H1 (cell line): ENCODE measurements at regions not wholly inside any gene's neighbourhood (a gene's known extent, or its start where the extent isn't known, plus 50 kb on each side); places are given as distances from the start of the nearest gene placed in this dataset.

ENCODE experiments used
- CTCF ChIA-PET: fragments of 300-600 bp; sonication (Branson Sonifier 250); formaldehyde crosslinking; loops from one replicate; lab custom pipeline; 2021; ENCODE audit not compliant: partially characterized antibody; lab: Charles Lee
- POLR2A ChIA-PET: fragments of 300-600 bp; sonication (Branson Sonifier 250); formaldehyde crosslinking; loops from one replicate; lab custom pipeline; 2021; ENCODE audit warnings: inconsistent platforms; ENCODE audit not compliant: partially characterized antibody; lab: Charles Lee
- DNase-seq, 2 experiments: peaks; one replicate each; pipeline versions ENCODE4 v3.0.0 to v3.0.0-alpha.2; 2010 to 2022; ENCODE audit warnings: low spot score in 2 of 2, low read depth in 1 of 2, mixed read lengths in 1 of 2
- FAIRE-seq: peaks from 2 replicates; lab custom pipeline; 2011; peaks lifted over from hg19 to GRCh38; lab: Jason Lieb, UNC
- H2AFZ ChIP-seq: 2 replicates; pipeline ENCODE4 v1.8.1; 2012; ENCODE audit warnings: low read length, inconsistent platforms
- H2AK5ac ChIP-seq: 2 replicates; pipeline ENCODE4 v1.6.1; 2013; ENCODE audit warnings: low read depth, low read length
- H2BK120ac ChIP-seq: replicated peaks from 2 replicates; pipeline ENCODE3; 2013; ENCODE audit warnings: low read depth, low read length, inconsistent platforms
- H2BK12ac ChIP-seq: 2 replicates; pipeline ENCODE4 v1.6.1; 2013; ENCODE audit warnings: low read depth, low read length
- H2BK15ac ChIP-seq: 2 replicates; pipeline ENCODE4 v1.6.1; 2013; ENCODE audit warnings: low read length
- H2BK20ac ChIP-seq: 2 replicates; pipeline ENCODE4 v1.6.1; 2013; ENCODE audit warnings: low read length
- H2BK5ac ChIP-seq: 2 replicates; pipeline ENCODE4 v1.6.1; 2013; ENCODE audit warnings: low read depth, low read length
- H3K14ac ChIP-seq: 2 replicates; pipeline ENCODE4 v1.6.1; 2013; ENCODE audit warnings: inconsistent platforms; ENCODE audit not compliant: insufficient read length
- H3K18ac ChIP-seq: 2 replicates; pipeline ENCODE4 v1.6.1; 2013; ENCODE audit warnings: low read length; ENCODE audit errors: extremely low read depth
- H3K23ac ChIP-seq: 2 replicates; pipeline ENCODE4 v1.6.1; 2013; ENCODE audit warnings: inconsistent platforms; ENCODE audit not compliant: insufficient read length
- H3K23me2 ChIP-seq: 2 replicates; pipeline ENCODE4 v1.6.1; 2013; ENCODE audit warnings: low read depth, low read length
- H3K27ac ChIP-seq: 2 replicates; pipeline ENCODE4 v1.6.1; 2011; ENCODE audit warnings: low read depth, low read length, inconsistent platforms
- H3K27me3 ChIP-seq, 4 experiments: replicated peaks in 1 of 4; 1 replicate in 1 of 4; 2 replicates in 3 of 4; pipeline versions ENCODE4 v1.6.1 to v1.8.1; 2011 to 2013; ENCODE audit warnings: low read length in 3 of 4, mild to moderate bottlenecking in 3 of 4, inconsistent platforms in 2 of 4, mixed read lengths in 2 of 4, moderate library complexity in 1 of 4; ENCODE audit not compliant: control insufficient read depth in 3 of 4, insufficient read depth in 3 of 4; ENCODE audit errors: extremely low read depth in 1 of 4
- H3K36me3 ChIP-seq, 4 experiments: 2 replicates each; pipeline versions ENCODE4 v1.6.1 to v1.8.1; 2011 to 2013; ENCODE audit warnings: mild to moderate bottlenecking in 4 of 4, low read length in 3 of 4, moderate library complexity in 2 of 4, control low read depth in 1 of 4, inconsistent platforms in 1 of 4; ENCODE audit not compliant: insufficient read depth in 4 of 4, control insufficient read depth in 2 of 4
- H3K4ac ChIP-seq: replicated peaks from 2 replicates; pipeline ENCODE3; 2013; ENCODE audit warnings: low read length, low read depth, mixed read lengths, inconsistent platforms; ENCODE audit not compliant: insufficient read length
- H3K4me1 ChIP-seq, 4 experiments: replicated peaks in 1 of 4; 1 replicate in 1 of 4; 2 replicates in 3 of 4; pipeline versions ENCODE4 v1.6.1 to v1.8.1; 2011 to 2013; ENCODE audit warnings: low read length in 3 of 4, inconsistent platforms in 2 of 4, mixed read lengths in 1 of 4; ENCODE audit not compliant: insufficient read depth in 4 of 4, control insufficient read depth in 3 of 4
- H3K4me2 ChIP-seq, 2 experiments: 2 replicates each; pipeline versions ENCODE4 v1.6.1 to v1.8.1; 2011 to 2013; ENCODE audit warnings: low read depth in 2 of 2, low read length in 2 of 2, control low read depth in 1 of 2, inconsistent platforms in 1 of 2, mild to moderate bottlenecking in 1 of 2; ENCODE audit not compliant: insufficient read depth in 1 of 2
- H3K4me3 ChIP-seq, 4 experiments: fragments of 200-600, 300-600 bp in 1 of 4; sonication (generic), shearing (Covaris generic), sonication (Bioruptor Twin) in 1 of 4; 2 replicates each; pipeline versions ENCODE4 v1.5.1 to v1.8.1; 2011 to 2016; ENCODE audit warnings: low read length in 4 of 4, low read depth in 3 of 4, control low read depth in 2 of 4, inconsistent platforms in 2 of 4, mild to moderate bottlenecking in 2 of 4, mixed read lengths in 1 of 4, moderate library complexity in 1 of 4; ENCODE audit not compliant: insufficient read depth in 2 of 4; ENCODE audit errors: extremely low read depth in 1 of 4
- H3K56ac ChIP-seq: replicated peaks from 2 replicates; pipeline ENCODE3; 2013; ENCODE audit warnings: low read depth, mild to moderate bottlenecking, mixed read lengths, low read length, inconsistent platforms; ENCODE audit not compliant: insufficient read length
- H3K79me1 ChIP-seq: 2 replicates; pipeline ENCODE4 v1.6.1; 2013; ENCODE audit warnings: low read depth, low read length, control low read depth
- H3K79me2 ChIP-seq, 2 experiments: 2 replicates each; pipeline versions ENCODE4 v1.6.1 to v1.8.1; 2012 to 2013; ENCODE audit warnings: low read length in 2 of 2, mild to moderate bottlenecking in 2 of 2, inconsistent platforms in 1 of 2; ENCODE audit not compliant: insufficient read depth in 2 of 2, control insufficient read depth in 1 of 2
- H3K9ac ChIP-seq, 4 experiments: replicated peaks in 1 of 4; 1 replicate in 1 of 4; 2 replicates in 3 of 4; pipeline versions ENCODE4 v1.6.1 to v1.8.1; 2011 to 2013; ENCODE audit warnings: low read depth in 3 of 4, low read length in 3 of 4, control low read depth in 2 of 4, mild to moderate bottlenecking in 2 of 4, moderate library complexity in 2 of 4, inconsistent platforms in 1 of 4; ENCODE audit errors: extremely low read depth in 1 of 4
- H3K9me3 ChIP-seq, 2 experiments: 2 replicates each; pipeline versions ENCODE4 v1.6.1 to v1.8.1; 2012 to 2013; ENCODE audit warnings: mild to moderate bottlenecking in 2 of 2, moderate library complexity in 2 of 2, control low read depth in 1 of 2, inconsistent platforms in 1 of 2, low read depth in 1 of 2, low read length in 1 of 2, mixed read lengths in 1 of 2; ENCODE audit not compliant: insufficient read depth in 2 of 2
- H4K20me1 ChIP-seq, 2 experiments: replicated peaks in 1 of 2; 2 replicates each; pipeline versions ENCODE3 to v1.8.1; 2011 to 2013; ENCODE audit warnings: inconsistent platforms in 2 of 2, low read length in 2 of 2, mild to moderate bottlenecking in 1 of 2; ENCODE audit not compliant: insufficient read depth in 2 of 2, control insufficient read depth in 1 of 2
- H4K5ac ChIP-seq: 2 replicates; pipeline ENCODE4 v1.6.1; 2013; ENCODE audit warnings: low read length, low read depth, mixed read lengths, inconsistent platforms; ENCODE audit not compliant: insufficient read length
- H4K8ac ChIP-seq: 2 replicates; pipeline ENCODE4 v1.8.0; 2013; ENCODE audit warnings: mild to moderate bottlenecking, moderate library complexity, low read length, inconsistent platforms; ENCODE audit not compliant: insufficient read depth; ENCODE audit errors: extremely low read depth
- H4K91ac ChIP-seq: replicated peaks from 2 replicates; pipeline ENCODE3; 2013; ENCODE audit warnings: low read length, mixed read lengths, inconsistent platforms; ENCODE audit not compliant: insufficient read length
- CHD7 ChIP-seq: fragments of 300-600 bp; sonication (generic); IDR thresholded peaks from 2 replicates; pipeline ENCODE4 v1.7.1; 2012; ENCODE audit warnings: low read length, moderate library complexity, mild to moderate bottlenecking, inconsistent platforms; ENCODE audit not compliant: insufficient replicate concordance
- WGBS, 2 experiments: shearing (Covaris generic) in 1 of 2; methylation state at CpG; one replicate each; pipeline versions ENCODE4 v1.1.6 to v1.1.7; 2013 to 2015; ENCODE audit warnings: low lambda C conversion rate in 2 of 2, mixed read lengths in 2 of 2, inconsistent platforms in 1 of 2, low coverage in 1 of 2, missing lambda C conversion rate in 1 of 2; ENCODE audit not compliant: insufficient replicate concordance in 2 of 2, insufficient coverage in 1 of 2, insufficient read length in 1 of 2; ENCODE audit errors: extremely low coverage in 1 of 2, missing lambda C conversion rate in 1 of 2; 5-methylcytosine and 5-hydroxymethylcytosine counted together

GRCh38 chr16:13660807-13661206 lies 259.1 kb upstream of the ERCC4 start:
- Histone ChIP-seq H2AFZ (no peak overlapping the region), H4K8ac (no peak overlapping the region), H3K56ac (no peak overlapping the region), H3K4me1 (no peaks in the 10 kb centered on the region), H2BK12ac (no peak overlapping the region), H3K27ac (no peak overlapping the region), H3K9ac (no peak overlapping the region), H2BK5ac (no peak overlapping the region), H3K9me3 (no peaks in the 10 kb centered on the region), H3K4ac (no peak overlapping the region), H3K23me2 (no peaks in the 10 kb centered on the region), H2BK20ac (no peak overlapping the region), H4K91ac (no peak overlapping the region), H2BK120ac (no peak overlapping the region), H4K20me1 (no peaks in the 10 kb centered on the region), H3K79me1 (no peaks in the 10 kb centered on the region), H3K23ac (no peak overlapping the region), H3K79me2 (no peaks in the 10 kb centered on the region), H3K4me3 (no peak overlapping the region), H3K27me3 (no peaks in the 10 kb centered on the region), H4K5ac (no peak overlapping the region), H3K4me2 (no peak overlapping the region), H3K18ac (no peak overlapping the region), H2AK5ac (no peak overlapping the region), H3K36me3 (no peaks in the 10 kb centered on the region), H3K14ac (no peak overlapping the region), H2BK15ac (no peak overlapping the region)
- CTCF ChIA-PET: interaction anchor here (1.0 kb wide), 1 partner anchor 16 kb away, joined by 3 read pairs; no protein-coding TSS in a partner anchor
- FAIRE-seq (no peak), DNase-seq (no peak)
- POLR2A ChIA-PET: no interaction called here
- 100% methylated on average over 8 of the region's 8 CpGs; no CpG with 5 or more reads in 1 of the 2 experiments for WGBS, 2 experiments
- no peak for TF ChIP-seq CHD7
